PFSK-1 (cell line): ENCODE measurements at regions not wholly inside any gene's neighbourhood (a gene's known extent, or its start where the extent isn't known, plus 50 kb on each side); places are given as distances from the start of the nearest gene placed in this dataset.

Source experiments
- FOXP2 ChIP-seq: optimal IDR thresholded peaks from 2 replicates; pipeline ENCODE3; 2011; ENCODE audit warnings: borderline replicate concordance, control low read depth, inconsistent platforms; ENCODE audit not compliant: insufficient read depth; ENCODE audit errors: extremely low read length, extremely low read depth
- POLR2AphosphoS5 ChIP-seq: IDR thresholded peaks from 2 replicates; pipeline ENCODE4 v1.6.1; 2012; ENCODE audit warnings: low read depth, mild to moderate bottlenecking, control low read depth, low read length, moderate library complexity
- SIN3A ChIP-seq: IDR thresholded peaks from 2 replicates; pipeline ENCODE4 v1.6.1; 2012; ENCODE audit warnings: mild to moderate bottlenecking, low read length, moderate library complexity, borderline replicate concordance; ENCODE audit not compliant: insufficient read depth
- TAF1 ChIP-seq: IDR thresholded peaks from 2 replicates; pipeline ENCODE4 v1.6.1; 2012; ENCODE audit warnings: low read length, control low read depth, borderline replicate concordance; ENCODE audit not compliant: insufficient read depth
- TF ChIP-seq, protein P1 (sequence below), 2 experiments: IDR thresholded peaks; 2 replicates each; pipeline versions ENCODE4 v1.6.1 to v1.8.0; 2011 to 2012; ENCODE audit warnings: low read depth in 2 of 2, low read length in 2 of 2, control low read depth in 1 of 2, inconsistent platforms in 1 of 2, mild to moderate bottlenecking in 1 of 2, moderate library complexity in 1 of 2; ENCODE audit not compliant: insufficient read depth in 1 of 2

DNA sequence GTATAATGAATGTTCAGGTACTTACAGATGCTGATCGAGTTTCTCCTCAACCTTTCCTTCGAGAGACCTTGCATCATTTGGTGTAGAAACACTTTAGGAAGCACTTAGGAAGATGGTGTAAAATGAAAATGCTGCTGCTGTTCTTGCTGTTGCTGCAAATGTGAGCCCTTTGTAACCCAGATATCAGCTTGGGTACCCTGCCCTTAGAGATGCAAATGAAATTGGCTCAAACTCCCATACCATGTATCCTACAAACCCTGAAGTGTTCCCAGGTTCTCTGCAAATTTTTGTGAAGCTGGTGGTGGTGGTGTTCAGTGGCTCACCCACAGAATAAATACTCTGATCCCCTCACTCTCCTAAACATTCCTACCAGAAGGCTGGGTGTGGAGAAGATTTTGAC lies 130.8 kb downstream of the SLC25A47 start:
- TF ChIP-seq SIN3A: no peak
- no peak for TF ChIP-seq TAF1
- no peak for TF ChIP-seq POLR2AphosphoS5
- TF ChIP-seq FOXP2: no peak
- TF ChIP-seq, protein P1, sequence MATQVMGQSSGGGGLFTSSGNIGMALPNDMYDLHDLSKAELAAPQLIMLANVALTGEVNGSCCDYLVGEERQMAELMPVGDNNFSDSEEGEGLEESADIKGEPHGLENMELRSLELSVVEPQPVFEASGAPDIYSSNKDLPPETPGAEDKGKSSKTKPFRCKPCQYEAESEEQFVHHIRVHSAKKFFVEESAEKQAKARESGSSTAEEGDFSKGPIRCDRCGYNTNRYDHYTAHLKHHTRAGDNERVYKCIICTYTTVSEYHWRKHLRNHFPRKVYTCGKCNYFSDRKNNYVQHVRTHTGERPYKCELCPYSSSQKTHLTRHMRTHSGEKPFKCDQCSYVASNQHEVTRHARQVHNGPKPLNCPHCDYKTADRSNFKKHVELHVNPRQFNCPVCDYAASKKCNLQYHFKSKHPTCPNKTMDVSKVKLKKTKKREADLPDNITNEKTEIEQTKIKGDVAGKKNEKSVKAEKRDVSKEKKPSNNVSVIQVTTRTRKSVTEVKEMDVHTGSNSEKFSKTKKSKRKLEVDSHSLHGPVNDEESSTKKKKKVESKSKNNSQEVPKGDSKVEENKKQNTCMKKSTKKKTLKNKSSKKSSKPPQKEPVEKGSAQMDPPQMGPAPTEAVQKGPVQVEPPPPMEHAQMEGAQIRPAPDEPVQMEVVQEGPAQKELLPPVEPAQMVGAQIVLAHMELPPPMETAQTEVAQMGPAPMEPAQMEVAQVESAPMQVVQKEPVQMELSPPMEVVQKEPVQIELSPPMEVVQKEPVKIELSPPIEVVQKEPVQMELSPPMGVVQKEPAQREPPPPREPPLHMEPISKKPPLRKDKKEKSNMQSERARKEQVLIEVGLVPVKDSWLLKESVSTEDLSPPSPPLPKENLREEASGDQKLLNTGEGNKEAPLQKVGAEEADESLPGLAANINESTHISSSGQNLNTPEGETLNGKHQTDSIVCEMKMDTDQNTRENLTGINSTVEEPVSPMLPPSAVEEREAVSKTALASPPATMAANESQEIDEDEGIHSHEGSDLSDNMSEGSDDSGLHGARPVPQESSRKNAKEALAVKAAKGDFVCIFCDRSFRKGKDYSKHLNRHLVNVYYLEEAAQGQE (IDR thresholded peaks at IDR 0.05; ENCODE audit: insufficient read depth in 1 of 2, low read depth in 2 of 2, low read length in 2 of 2): no peak

DNA sequence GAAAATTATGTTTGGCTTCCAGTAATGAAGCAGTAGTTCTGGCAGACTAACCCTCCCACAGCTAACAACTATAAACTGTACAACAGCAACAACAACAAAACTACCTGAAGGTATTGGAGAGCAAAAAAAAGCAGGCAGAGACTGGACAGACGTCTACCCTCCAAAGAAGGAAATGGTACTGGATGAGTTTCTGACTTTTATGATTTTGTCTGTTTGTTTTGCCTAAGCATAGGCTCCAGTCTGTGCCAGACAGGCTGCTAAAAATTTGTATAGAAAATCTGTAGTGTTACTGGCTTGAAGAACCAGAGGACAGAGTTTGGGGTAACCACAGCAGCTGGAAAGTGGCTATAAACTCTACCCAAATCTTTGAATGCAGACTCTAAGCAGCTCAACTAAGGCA lies 131.3 kb downstream of the SLC25A47 start:
- TF ChIP-seq, protein P1 (IDR thresholded peaks at IDR 0.05; ENCODE audit: insufficient read depth in 1 of 2, low read depth in 2 of 2, low read length in 2 of 2): no peak
- TF ChIP-seq POLR2AphosphoS5 (no peak), TAF1 (no peak), FOXP2 (no peak)

- no peak for TF ChIP-seq SIN3A
- no peak for TF ChIP-seq FOXP2
- TF ChIP-seq POLR2AphosphoS5: no peak
Observed at GRCh38 chr14:100463937-100464336, 123.3 kb downstream of the BEGAIN start.

- TF ChIP-seq SIN3A (no peak), FOXP2 (no peak)
- TF ChIP-seq, protein P1 (IDR thresholded peaks at IDR 0.05; ENCODE audit: insufficient read depth in 1 of 2, low read depth in 2 of 2, low read length in 2 of 2): no peak
Observed at GRCh38 chr14:100466111-100466856, 120.9 kb downstream of the BEGAIN start.

DNA sequence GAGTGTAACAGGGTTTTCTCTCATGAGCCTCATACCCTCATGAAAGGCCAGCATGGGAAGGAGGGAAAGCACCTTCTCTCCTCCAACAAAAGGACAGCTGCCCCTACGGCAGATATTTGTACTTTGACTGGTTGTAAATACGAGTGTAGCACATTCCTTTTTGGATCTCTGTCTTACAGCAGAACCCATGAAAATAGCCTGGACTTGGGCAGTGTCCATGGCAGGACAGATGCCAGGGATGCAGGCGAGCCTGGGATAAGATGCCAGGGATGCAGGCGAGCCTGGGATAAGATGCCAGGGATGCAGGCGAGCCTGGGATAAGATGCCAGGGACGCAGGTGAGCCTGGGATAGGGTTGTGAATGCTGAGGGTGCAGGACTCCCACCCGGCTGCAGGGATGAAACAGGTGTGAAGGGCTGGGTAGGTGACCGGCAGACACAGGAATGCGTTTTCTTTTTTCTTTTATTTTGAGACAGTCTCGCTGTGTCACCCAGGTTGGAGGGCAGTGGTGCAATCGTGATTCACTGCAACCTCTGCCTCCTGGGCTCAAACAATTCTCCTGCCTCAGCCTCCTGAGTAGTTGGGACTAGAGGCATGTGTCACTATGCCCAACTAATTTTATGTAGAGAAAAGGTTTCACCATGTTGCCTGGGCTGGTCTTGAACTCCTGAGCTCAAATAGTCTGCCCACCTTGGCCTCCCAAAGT lies 120.0 kb downstream of the BEGAIN start:
- TF ChIP-seq FOXP2 (no peak), TAF1 (no peak), SIN3A (no peak), POLR2AphosphoS5 (no peak)
- TF ChIP-seq, protein P1 (IDR thresholded peaks at IDR 0.05; ENCODE audit: insufficient read depth in 1 of 2, low read depth in 2 of 2, low read length in 2 of 2): no peak
